ENCODE measurements at regions not wholly inside any gene's neighbourhood (a gene's known extent, or its start where the extent isn't known, plus 50 kb on each side); places are given as distances from the start of the nearest gene placed in this dataset.
"Not testable (repeated sequence)": the region's sequence is repeated elsewhere in the genome, so short reads cannot be mapped to it uniquely, and the experiment has no call there.

- no peak for DNase-seq (ENCODE audit: low spot score)
Measured at GRCh38 chr14:28946267-28946666, 179.7 kb downstream of the FOXG1 start.

- DNase-seq (ENCODE audit: low spot score): no peak
Measured at GRCh38 chr14:28949503-28949902, 182.9 kb downstream of the FOXG1 start.

- no peak for DNase-seq (ENCODE audit: low spot score)
Measured at GRCh38 chr14:28952161-28952560, 185.6 kb downstream of the FOXG1 start.

GRCh38 chr14:28952666-28953065 is 186.1 kb downstream of the FOXG1 start:
- no peak for DNase-seq (ENCODE audit: low spot score)

- no peak for DNase-seq (ENCODE audit: low spot score)
Measured at GRCh38 chr14:28953973-28954372, 187.4 kb downstream of the FOXG1 start.

GRCh38 chr14:28966416-28967233 is 200.0 kb downstream of the FOXG1 start:
- no peak for DNase-seq (ENCODE audit: low spot score)

GRCh38 chr14:28975084-28975483 is 208.5 kb downstream of the FOXG1 start:
- DNase-seq (ENCODE audit: low spot score): no peak

- DNase-seq (ENCODE audit: low spot score): no peak
Measured at GRCh38 chr14:28982228-28982627, 215.6 kb downstream of the FOXG1 start.

GRCh38 chr14:28983279-28983678 is 216.7 kb downstream of the FOXG1 start:
- no peak for DNase-seq (ENCODE audit: low spot score)

GRCh38 chr14:28987516-28987915 is 220.9 kb downstream of the FOXG1 start:
- no peak for DNase-seq (ENCODE audit: low spot score)

- DNase-seq (ENCODE audit: low spot score): not testable (repeated sequence)
Measured at GRCh38 chr14:28997196-28997595, 230.6 kb downstream of the FOXG1 start.

- DNase-seq (ENCODE audit: low spot score): no peak
Measured at GRCh38 chr14:28999656-29000055, 233.1 kb downstream of the FOXG1 start.

GRCh38 chr14:29005647-29006046 is 239.1 kb downstream of the FOXG1 start:
- no peak for DNase-seq (ENCODE audit: low spot score)

- DNase-seq (ENCODE audit: low spot score): no peak
Measured at GRCh38 chr14:29007990-29008389, 241.4 kb downstream of the FOXG1 start.

- DNase-seq (ENCODE audit: low spot score): no peak
Measured at GRCh38 chr14:29016050-29016900, 249.7 kb downstream of the FOXG1 start.

- DNase-seq (ENCODE audit: low spot score): not testable (repeated sequence)
Measured at GRCh38 chr14:29023505-29023904, 256.9 kb downstream of the FOXG1 start.

- DNase-seq (ENCODE audit: low spot score): not testable (repeated sequence)
Measured at GRCh38 chr14:29027441-29027840, 260.9 kb downstream of the FOXG1 start.

- not testable (repeated sequence) for DNase-seq (ENCODE audit: low spot score)
Measured at GRCh38 chr14:29027941-29028705, 261.5 kb downstream of the FOXG1 start.

GRCh38 chr14:29028973-29029582 is 262.5 kb downstream of the FOXG1 start:
- no peak for DNase-seq (ENCODE audit: low spot score)

GRCh38 chr14:29030121-29030520 is 263.5 kb downstream of the FOXG1 start:
- DNase-seq (ENCODE audit: low spot score): no peak

GRCh38 chr14:29030970-29031369 is 264.4 kb downstream of the FOXG1 start:
- no peak for DNase-seq (ENCODE audit: low spot score)

GRCh38 chr14:29035134-29035533 is 268.5 kb downstream of the FOXG1 start:
- DNase-seq (ENCODE audit: low spot score): no peak
